ENCODE measurements at regions not wholly inside any gene's neighbourhood (a gene's known extent, or its start where the extent isn't known, plus 50 kb on each side); places are given as distances from the start of the nearest gene placed in this dataset.

GRCh38 chr10:69742928-69743602 is 58.6 kb upstream of the COL13A1 start:
- Mint-ChIP-seq H3K36me3 (no peaks in the 10 kb centered on the region), H3K4me3 (no peak overlapping the region), H3K27ac (no peak overlapping the region), H3K27me3 (peaks cover 48% of the 10 kb centered on the region), H3K4me1 (no peaks in the 10 kb centered on the region), H3K9me3 (no peaks in the 10 kb centered on the region)
- peak; percentile 13 for ATAC-seq

GRCh38 chr10:69744971-69745370 is 56.7 kb upstream of the COL13A1 start:
- H3K9me3 Mint-ChIP-seq: no peaks in the 10 kb centered on the region
- no peaks in the 10 kb centered on the region for H3K4me1 Mint-ChIP-seq
- H3K27me3 Mint-ChIP-seq: peaks cover 65% of the 10 kb centered on the region
- ATAC-seq: no peak
- no peak overlapping the region for H3K27ac Mint-ChIP-seq
- H3K36me3 Mint-ChIP-seq: no peaks in the 10 kb centered on the region
- no peak overlapping the region for H3K4me3 Mint-ChIP-seq

GRCh38 chr10:69745698-69746097 is 56.0 kb upstream of the COL13A1 start:
- no peaks in the 10 kb centered on the region for H3K36me3 Mint-ChIP-seq
- no peak overlapping the region for H3K4me3 Mint-ChIP-seq
- H3K27me3 Mint-ChIP-seq: peaks cover 66% of the 10 kb centered on the region
- peak; percentile 40 for ATAC-seq
- H3K4me1 Mint-ChIP-seq: no peaks in the 10 kb centered on the region
- no peaks in the 10 kb centered on the region for H3K9me3 Mint-ChIP-seq
- H3K27ac Mint-ChIP-seq: no peak overlapping the region

GRCh38 chr10:69747179-69747578 is 54.5 kb upstream of the COL13A1 start:
- Mint-ChIP-seq H3K4me1 (no peaks in the 10 kb centered on the region), H3K4me3 (no peak overlapping the region), H3K27me3 (peaks cover 64% of the 10 kb centered on the region), H3K9me3 (no peaks in the 10 kb centered on the region), H3K27ac (no peak overlapping the region), H3K36me3 (no peaks in the 10 kb centered on the region)
- no peak for ATAC-seq

GRCh38 chr10:69748621-69749020 is 53.1 kb upstream of the COL13A1 start:
- H3K36me3 Mint-ChIP-seq: no peaks in the 10 kb centered on the region
- no peak overlapping the region for H3K27ac Mint-ChIP-seq
- no peak overlapping the region for H3K4me3 Mint-ChIP-seq
- no peaks in the 10 kb centered on the region for H3K4me1 Mint-ChIP-seq
- peaks cover 60% of the 10 kb centered on the region for H3K27me3 Mint-ChIP-seq
- no peaks in the 10 kb centered on the region for H3K9me3 Mint-ChIP-seq
- ATAC-seq: no peak

GRCh38 chr10:69749178-69750010 is 52.3 kb upstream of the COL13A1 start:
- peaks cover 54% of the 10 kb centered on the region for H3K27me3 Mint-ChIP-seq
- no peaks in the 10 kb centered on the region for H3K9me3 Mint-ChIP-seq
- no peak overlapping the region for H3K4me3 Mint-ChIP-seq

GRCh38 chr10:69750011-69750373 is 51.7 kb upstream of the COL13A1 start:
- H3K27ac Mint-ChIP-seq: no peak overlapping the region
- no peak for ATAC-seq

More at GRCh38 chr10:69749178-69750010, 52.3 kb upstream of the COL13A1 start:
- ATAC-seq: no peak
- H3K36me3 Mint-ChIP-seq: no peaks in the 10 kb centered on the region
- no peaks in the 10 kb centered on the region for H3K4me1 Mint-ChIP-seq
- no peak overlapping the region for H3K27ac Mint-ChIP-seq

GRCh38 chr10:69750725-69751124 is 51.0 kb upstream of the COL13A1 start:
- no peak for ATAC-seq
- peaks cover 42% of the 10 kb centered on the region for H3K27me3 Mint-ChIP-seq
- H3K4me3 Mint-ChIP-seq: no peak overlapping the region
- H3K4me1 Mint-ChIP-seq: no peaks in the 10 kb centered on the region
- H3K36me3 Mint-ChIP-seq: no peaks in the 10 kb centered on the region
- H3K27ac Mint-ChIP-seq: no peak overlapping the region
- H3K9me3 Mint-ChIP-seq: no peaks in the 10 kb centered on the region

More at GRCh38 chr10:69750011-69750373, 51.7 kb upstream of the COL13A1 start:
- Mint-ChIP-seq H3K4me1 (no peaks in the 10 kb centered on the region), H3K9me3 (no peaks in the 10 kb centered on the region), H3K4me3 (no peak overlapping the region), H3K36me3 (no peaks in the 10 kb centered on the region), H3K27me3 (peaks cover 48% of the 10 kb centered on the region)

- no peaks in the 10 kb centered on the region for H3K4me1 Mint-ChIP-seq
- H3K4me3 Mint-ChIP-seq: no peak overlapping the region
- peaks cover 42% of the 10 kb centered on the region for H3K27me3 Mint-ChIP-seq
- ATAC-seq: no peak
- H3K36me3 Mint-ChIP-seq: no peaks in the 10 kb centered on the region
- H3K27ac Mint-ChIP-seq: no peak overlapping the region
- H3K9me3 Mint-ChIP-seq: no peaks in the 10 kb centered on the region
Observed at GRCh38 chr10:69751214-69751613, 50.5 kb upstream of the COL13A1 start.

All from stimulated activated memory B cell treated with anti-CD40 and anti-IgM and Interleukin-4, amounts not matched to agents 10 μg/mL and 1 μg/mL and 100 μg/mL, for 72 hours (primary cell).